GM21381 (cell line): ENCODE measurements at regions not wholly inside any gene's neighbourhood (a gene's known extent, or its start where the extent isn't known, plus 50 kb on each side); places are given as distances from the start of the nearest gene placed in this dataset.
"Not testable (repeated sequence)": the region's sequence is repeated elsewhere in the genome, so short reads cannot be mapped to it uniquely, and the experiment has no call there.

ENCODE experiments used
- ATAC-seq: cut with Tn5 transposase; IDR thresholded peaks from one replicate; pipeline ENCODE4 v1.9.1; 2021; ENCODE audit warnings: mild to moderate bottlenecking, moderate library complexity; ENCODE audit not compliant: unreplicated experiment

DNA sequence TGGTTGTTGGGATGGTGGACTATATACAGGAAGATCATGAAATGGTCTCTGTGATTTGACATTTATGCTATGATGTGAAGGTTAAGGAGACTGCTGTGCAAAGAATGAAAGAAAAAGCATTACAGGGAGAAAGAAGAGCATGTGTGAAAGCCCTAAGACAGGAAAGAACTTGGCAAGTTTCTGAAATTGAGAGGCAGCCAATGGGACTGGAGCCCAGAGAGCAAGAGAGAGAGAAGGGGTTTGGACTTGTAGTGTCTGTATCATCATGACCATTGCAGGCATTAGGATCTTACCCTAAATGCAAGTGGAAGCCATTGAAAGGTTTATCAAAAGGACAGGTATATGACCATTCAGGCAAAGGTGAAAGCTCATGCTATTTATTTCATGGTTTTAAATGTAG, 147.1 kb downstream of the NAA11 start:
- ATAC-seq, result no peak

GRCh38 chr4:79177388-79177787, 148.5 kb downstream of the NAA11 start:
- ATAC-seq, result no peak

- no peak for ATAC-seq
Observed at GRCh38 chr4:79176351-79176750, 149.5 kb downstream of the NAA11 start.

DNA sequence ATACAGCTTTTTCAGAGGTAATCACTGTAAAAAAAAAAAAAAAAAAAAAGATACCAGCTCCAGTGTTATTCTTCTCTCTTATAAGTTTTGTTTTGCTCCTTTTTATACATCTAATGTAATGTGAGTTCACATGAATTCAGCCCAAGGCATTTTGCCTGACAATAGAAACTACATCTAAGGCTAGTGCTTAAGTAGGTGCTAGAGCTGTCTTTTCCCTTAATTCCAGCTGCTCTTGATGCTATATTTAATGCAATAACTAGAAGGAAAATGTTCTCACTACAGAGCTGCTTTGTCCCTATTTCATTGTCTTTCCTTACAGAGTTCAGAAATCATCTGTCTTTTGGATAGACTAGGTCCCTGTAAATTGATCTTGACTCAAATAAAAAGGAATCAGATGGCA, 150.1 kb downstream of the NAA11 start:
- ATAC-seq, result no peak

GRCh38 chr4:79174490-79175252, 151.2 kb downstream of the NAA11 start:
- no peak for ATAC-seq

GRCh38 chr4:79173186-79173585, 152.7 kb downstream of the NAA11 start:
- ATAC-seq, result no peak

DNA sequence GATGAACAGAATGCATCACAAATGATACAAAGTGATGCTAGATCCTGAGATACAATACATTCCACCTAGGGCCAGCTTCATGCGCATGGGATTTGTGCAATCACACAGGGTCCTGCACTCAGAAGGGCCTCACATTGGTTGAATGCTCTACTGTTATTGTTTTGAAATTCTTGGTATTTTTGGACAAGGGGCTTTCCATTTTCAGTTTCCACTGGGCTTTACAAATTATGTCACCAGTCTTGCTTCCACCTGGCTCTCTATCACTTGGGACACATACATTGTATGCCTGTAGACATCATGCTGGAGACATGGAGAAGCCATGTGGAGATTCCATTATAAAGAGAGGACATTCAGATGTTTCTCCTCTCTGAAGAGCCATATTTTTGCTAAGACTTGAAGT, 155.8 kb downstream of the NAA11 start:
- ATAC-seq, result no peak

DNA sequence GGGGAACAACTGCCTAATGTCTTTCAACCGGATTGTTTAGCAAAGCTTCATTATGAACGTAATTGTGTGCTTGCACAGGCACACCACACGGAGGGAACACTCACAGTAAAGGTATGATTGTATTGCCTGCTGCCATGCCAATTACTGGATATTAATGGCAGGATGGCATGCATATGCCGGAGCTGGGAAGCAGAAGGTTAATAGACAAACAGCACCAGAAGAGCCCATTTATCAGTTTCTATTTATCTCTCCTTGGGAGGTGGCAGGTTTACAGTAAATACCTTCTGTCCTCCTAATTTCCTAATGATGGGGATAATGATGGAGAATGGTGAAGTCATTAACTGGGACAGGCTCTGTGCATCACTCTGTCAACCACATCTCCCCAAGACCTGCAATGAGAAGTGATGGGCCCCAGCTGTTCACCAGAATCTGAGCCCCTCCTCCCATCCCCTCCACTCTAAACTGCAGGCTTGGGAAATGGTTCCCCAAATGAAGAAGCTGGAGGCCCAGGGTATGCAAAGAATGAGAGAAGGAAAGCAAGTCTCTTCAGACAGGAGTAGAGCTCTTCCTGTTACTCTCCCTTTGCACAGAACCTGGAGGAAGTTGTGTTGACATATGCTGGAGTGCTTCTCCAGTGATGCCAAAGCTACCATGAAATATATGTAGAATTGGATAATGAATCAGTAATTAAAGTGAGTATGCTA, 160.8 kb downstream of the NAA11 start:
- no peak for ATAC-seq

DNA sequence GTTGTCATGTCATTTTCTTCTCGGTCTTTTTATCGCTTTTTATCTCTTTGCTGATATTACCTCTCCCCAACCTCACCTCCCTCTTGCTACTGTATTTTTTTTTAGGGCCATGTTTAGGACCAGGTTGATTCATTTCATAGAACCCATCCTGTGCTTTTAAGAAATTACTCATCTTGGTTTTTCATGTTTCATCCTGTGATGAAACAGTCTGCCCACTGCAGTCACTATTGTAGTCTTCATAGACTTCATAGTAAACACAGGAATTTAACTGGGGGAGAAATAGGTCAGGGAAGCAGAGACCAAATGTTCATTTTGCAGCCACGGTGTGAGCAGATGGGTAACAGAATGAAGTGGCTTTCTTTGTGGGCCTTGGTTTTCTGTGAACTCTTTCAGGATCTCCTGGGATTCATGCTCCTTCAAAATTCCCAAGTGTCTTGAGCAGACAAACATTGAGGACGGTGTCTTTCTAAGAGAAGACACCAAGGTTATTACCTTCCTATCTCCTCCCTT, 161.8 kb downstream of the NAA11 start:
- peak; percentile 57 for ATAC-seq

DNA sequence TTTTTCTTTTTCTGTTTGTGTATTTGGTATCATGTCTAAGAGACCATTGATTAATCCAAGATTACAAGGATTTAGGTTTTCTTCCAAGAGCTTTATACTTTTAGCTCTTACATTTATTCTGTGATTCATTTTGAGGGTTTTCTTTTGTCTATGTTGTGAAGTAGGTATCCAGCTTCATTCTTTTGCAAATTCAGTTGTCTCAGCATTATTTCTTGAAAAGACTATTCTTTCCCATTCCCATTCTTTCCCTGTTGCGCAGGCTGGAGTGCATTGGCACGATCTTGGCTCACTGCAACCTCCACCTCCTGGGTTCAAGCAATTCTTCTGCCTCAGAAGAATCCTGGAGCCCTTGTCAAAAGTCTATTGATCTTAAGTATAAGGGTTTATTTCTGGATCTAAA, 164.9 kb downstream of the NAA11 start:
- ATAC-seq, result no peak

GRCh38 chr4:79158705-79159104, 167.2 kb downstream of the NAA11 start:
- ATAC-seq, result not testable (repeated sequence)

- no peak for ATAC-seq
Observed at GRCh38 chr4:79155336-79155735, 170.5 kb downstream of the NAA11 start.

DNA sequence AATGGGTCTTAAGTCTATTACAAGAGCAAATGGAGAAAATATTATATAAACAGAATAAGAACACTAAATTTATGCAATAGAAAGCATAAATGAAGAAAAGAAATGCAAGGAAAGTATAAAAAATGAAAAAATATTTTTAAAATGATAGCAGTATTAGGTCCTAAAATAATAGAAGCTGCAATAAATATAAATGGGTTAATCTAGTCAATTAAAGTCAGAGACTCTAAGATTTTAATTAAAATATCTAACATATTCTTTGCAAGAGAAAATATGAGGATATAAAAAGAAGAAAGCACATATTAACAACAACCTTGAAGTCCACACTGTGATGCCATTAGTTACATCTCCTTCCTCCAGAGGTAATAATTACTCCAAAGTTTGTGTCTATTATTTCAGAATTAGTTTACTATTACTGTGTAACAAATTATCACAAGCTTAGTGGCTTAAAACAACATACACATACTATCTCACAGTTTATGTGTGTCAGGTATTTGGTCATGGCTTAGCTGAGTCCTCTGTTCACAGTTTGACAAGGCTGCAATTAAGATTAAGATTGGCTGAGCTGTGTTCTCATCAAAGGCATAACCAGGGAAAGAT, 174.9 kb downstream of the NAA11 start:
- no peak for ATAC-seq

- ATAC-seq, result no peak
Observed at GRCh38 chr4:79148369-79148768, 177.5 kb downstream of the NAA11 start.

DNA sequence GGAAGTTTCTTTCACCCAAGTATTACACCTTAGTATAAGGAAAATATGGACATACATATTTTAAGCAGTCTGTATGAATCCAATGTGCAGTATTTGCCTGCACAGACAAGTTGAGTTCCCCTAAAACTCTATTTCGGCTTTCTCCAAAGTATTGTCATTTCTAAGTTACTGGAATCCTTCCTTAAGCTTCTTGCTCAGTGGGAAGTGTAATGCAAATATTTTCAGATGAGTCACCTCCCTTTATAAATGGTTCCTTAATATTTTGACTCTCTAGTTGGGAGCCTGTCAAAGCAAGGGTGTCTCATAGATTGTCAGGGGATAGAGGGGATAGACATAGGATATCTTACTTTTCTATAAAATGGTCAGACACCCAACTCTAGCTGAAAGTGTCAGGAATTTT, 178.6 kb downstream of the NAA11 start:
- no peak for ATAC-seq

- ATAC-seq, result no peak
Observed at GRCh38 chr4:79141530-79141929, 184.3 kb downstream of the NAA11 start.

- ATAC-seq, result no peak
Observed at GRCh38 chr4:79134767-79135166, 191.1 kb downstream of the NAA11 start.

DNA sequence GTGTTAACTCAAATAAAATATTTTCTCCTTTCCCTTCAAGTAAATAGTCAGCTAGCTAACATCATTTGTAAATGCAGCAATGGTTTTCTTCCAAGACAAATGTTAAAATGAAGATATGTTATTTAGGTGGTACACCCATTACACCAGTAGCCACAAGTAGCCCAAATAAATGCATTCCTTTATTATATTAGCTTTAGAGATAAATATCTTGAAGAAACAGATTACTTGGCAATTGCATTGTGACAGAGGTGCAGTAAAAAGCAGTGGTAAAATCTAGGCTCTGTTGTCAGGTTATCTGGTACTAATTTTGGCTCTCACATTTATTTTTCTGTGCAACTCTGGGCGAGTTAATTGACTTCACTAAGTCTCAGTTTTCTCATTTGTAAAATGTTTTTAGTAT, 193.0 kb downstream of the NAA11 start:
- no peak for ATAC-seq

DNA sequence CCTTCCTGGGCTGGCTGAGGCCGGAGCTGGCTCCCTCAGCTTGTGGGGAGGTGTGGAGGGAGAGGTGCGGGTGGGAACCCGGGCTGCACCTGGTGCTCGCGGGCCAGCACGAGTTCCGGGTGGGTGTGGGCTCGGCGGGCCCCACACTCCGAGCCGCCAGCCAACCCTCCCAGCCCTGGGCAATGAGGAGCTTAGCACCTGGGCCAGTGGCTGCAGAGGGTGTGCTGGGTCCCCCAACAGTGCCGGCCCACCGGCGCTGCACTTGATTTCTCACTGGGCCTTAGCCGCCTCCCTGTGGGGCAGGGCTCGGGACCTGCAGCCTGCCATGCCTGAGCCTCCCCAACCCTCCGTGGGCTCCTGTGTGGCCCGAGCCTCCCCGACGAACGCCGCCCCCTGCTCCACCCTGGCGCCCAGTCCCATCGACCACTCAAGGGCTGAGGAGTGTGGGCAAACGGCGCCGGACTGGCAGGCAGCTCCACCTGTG, 182.7 kb upstream of the PAQR3 start:
- ATAC-seq, result no peak

DNA sequence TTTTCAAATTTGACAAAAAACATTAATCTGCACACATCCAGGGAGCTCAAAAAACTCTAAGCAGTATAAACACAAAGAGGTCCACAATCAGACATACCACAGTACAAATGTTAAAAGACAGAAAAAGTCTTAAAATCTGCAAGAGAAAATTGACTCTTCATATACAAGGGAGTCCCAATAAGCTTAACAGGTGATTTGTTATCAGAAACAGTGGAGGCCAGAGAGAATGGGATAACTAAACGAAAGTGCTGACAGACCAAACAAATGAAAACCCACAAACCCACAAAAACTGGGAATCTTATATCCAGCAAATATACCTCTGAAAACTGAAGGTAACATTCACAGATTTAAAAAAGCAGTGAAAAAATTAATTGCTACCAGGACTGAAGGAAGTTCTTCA, 182.0 kb upstream of the PAQR3 start:
- no peak for ATAC-seq

DNA sequence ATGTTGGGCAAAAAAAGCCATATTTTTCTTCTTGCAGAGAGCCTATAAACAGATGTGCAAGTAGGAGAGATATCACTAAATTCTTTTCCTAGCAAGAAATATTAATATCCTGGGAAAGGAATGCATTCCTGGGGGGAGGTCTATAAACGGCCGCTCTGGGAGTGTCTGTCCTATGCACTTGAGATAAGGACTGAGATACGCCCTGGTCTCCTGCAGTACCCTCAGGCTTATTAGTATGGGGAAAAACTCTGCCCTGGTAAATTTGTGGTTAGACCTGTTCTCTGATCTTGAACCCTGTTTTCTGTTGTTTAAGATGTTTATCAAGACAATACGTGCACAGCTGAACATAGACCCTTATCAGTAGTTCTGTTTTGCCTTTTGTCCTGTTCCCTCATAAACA, 177.8 kb upstream of the PAQR3 start:
- ATAC-seq, result not testable (repeated sequence)

GRCh38 chr4:79107014-79107413, 167.8 kb upstream of the PAQR3 start:
- ATAC-seq, result no peak
